Keratinocyte (primary cell): ENCODE measurements at regions not wholly inside any gene's neighbourhood (a gene's known extent, or its start where the extent isn't known, plus 50 kb on each side); places are given as distances from the start of the nearest gene placed in this dataset.

ENCODE experiments used
- EZH2 ChIP-seq: IDR thresholded peaks from one replicate; pipeline ENCODE4 v1.6.1; 2012; ENCODE audit warnings: inconsistent platforms, mild to moderate bottlenecking, low read length, moderate library complexity
- TF ChIP-seq, protein P1 (sequence below), 3 experiments: IDR thresholded peaks in 1 of 3; conservative IDR thresholded peaks in 1 of 3; optimal IDR thresholded peaks in 1 of 3; 2 replicates in 2 of 3; 3 replicates in 1 of 3; pipeline versions ENCODE3 to v1.5.1; 2011; ENCODE audit warnings: low read length in 3 of 3, mild to moderate bottlenecking in 3 of 3, moderate library complexity in 2 of 3, control low read depth in 1 of 3, inconsistent platforms in 1 of 3; ENCODE audit not compliant: insufficient read depth in 2 of 3; ENCODE audit errors: extremely low read depth in 1 of 3

DNA sequence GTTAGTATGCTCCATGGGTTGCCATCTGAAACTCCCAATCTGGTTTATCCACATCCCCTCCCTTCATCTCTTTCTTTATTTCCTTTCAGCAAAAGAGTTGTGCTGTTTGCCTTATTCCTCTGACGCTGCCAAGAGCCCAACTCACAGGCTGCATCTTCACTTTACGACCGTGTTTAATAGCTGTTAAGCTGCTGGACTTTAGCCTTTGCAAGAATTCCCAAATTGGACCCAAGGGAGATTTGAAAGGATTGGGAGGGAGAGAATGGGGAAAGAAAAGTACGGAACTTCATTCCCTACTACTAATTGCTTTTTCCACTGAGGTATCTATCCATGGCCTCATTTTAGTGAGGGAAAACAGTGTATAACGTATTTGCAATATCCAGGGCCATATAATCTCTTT lies 263.4 kb upstream of the MEIS1 start:
- TF ChIP-seq, protein P1, sequence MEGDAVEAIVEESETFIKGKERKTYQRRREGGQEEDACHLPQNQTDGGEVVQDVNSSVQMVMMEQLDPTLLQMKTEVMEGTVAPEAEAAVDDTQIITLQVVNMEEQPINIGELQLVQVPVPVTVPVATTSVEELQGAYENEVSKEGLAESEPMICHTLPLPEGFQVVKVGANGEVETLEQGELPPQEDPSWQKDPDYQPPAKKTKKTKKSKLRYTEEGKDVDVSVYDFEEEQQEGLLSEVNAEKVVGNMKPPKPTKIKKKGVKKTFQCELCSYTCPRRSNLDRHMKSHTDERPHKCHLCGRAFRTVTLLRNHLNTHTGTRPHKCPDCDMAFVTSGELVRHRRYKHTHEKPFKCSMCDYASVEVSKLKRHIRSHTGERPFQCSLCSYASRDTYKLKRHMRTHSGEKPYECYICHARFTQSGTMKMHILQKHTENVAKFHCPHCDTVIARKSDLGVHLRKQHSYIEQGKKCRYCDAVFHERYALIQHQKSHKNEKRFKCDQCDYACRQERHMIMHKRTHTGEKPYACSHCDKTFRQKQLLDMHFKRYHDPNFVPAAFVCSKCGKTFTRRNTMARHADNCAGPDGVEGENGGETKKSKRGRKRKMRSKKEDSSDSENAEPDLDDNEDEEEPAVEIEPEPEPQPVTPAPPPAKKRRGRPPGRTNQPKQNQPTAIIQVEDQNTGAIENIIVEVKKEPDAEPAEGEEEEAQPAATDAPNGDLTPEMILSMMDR (optimal IDR thresholded peaks at IDR 0.05 in 1 of 3, IDR thresholded peaks at IDR 0.05 in 1 of 3, conservative IDR thresholded peaks at IDR 0.05 in 1 of 3; ENCODE audit: extremely low read depth in 1 of 3, insufficient read depth in 2 of 3, low read length in 3 of 3): no peak
- no peak for TF ChIP-seq EZH2
